Stimulated activated CD8-positive, alpha-beta memory T cell treated with anti-CD3 and anti-CD28 coated beads, Interleukin-7, amount 100 ng/mL, for 1 hour (primary cell): ENCODE measurements at regions not wholly inside any gene's neighbourhood (a gene's known extent, or its start where the extent isn't known, plus 50 kb on each side); places are given as distances from the start of the nearest gene placed in this dataset.
"Not testable (repeated sequence)": the region's sequence is repeated elsewhere in the genome, so short reads cannot be mapped to it uniquely, and the experiment has no call there.

Experiments
- DNase-seq, 2 donors: peaks; one replicate each; pipeline ENCODE4 v3.0.0-alpha.2; 2020; ENCODE audit warnings: low read depth in 2 of 2

DNA sequence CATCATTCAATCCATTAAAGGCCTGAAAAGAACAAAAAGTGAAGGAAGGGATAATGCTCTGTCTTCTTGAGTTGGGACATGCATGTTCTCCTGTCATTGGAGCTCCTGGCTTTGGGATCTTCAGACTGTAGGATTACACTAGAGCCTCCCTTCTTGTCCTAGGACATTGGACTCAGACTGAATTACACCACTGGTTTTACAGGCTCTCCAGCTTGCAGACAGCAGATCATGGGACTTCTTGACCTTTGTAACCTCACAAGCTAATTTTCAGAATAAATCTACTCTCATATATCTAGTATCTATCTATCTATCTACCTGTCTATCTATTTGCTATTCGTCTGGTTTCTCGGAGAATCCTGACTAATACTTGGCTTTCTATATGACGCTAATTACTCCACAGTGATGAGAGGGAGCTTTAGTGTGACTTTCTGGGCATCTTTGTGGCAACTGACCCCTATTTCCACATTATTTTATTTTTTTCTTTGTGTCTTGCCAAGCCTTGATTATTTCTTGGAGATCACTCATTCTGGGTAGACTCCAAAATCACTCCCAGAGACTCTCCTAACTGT is 151.9 kb upstream of the ZNF184 start:
- no peak for DNase-seq

DNA sequence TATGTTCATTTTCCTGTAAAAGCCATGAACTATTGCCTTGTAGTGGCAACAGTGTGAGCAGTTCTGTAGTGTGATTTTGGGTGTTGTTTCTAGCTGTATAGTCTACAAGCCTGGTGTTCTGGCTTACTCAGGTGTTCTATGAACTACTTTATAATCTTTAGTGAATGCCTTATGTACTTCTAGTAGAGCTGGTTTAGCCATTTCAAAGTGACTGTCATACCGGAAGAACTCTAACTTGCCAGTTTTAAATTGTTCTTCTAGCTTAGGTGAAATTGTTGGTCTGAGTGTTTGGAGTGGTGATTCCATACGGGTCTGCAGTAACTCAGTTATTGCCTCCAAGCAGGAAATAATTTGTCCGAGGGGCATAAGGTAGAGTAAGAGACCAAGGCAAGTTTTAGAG is 150.2 kb upstream of the ZNF184 start:
- DNase-seq = no peak

DNA sequence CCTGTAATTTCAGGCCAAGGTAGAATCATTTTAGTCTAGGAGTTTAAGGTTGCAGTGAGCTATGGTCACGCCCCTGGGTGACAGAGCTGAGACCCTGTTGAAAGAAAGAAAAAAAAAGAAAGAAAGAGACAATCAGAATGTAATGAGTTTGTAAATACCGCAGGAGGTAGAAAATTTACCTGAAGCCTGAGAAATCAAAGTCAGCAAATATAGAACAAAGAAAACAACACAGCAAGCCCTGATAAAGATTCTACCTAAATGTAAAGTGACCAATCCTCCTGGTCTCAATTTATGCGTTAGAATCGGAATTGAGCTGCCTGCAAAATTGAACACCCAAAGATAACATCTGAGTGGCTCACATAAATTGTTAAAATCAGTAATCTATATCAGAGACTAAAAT is 146.5 kb upstream of the ZNF184 start:
- no peak for DNase-seq

DNA sequence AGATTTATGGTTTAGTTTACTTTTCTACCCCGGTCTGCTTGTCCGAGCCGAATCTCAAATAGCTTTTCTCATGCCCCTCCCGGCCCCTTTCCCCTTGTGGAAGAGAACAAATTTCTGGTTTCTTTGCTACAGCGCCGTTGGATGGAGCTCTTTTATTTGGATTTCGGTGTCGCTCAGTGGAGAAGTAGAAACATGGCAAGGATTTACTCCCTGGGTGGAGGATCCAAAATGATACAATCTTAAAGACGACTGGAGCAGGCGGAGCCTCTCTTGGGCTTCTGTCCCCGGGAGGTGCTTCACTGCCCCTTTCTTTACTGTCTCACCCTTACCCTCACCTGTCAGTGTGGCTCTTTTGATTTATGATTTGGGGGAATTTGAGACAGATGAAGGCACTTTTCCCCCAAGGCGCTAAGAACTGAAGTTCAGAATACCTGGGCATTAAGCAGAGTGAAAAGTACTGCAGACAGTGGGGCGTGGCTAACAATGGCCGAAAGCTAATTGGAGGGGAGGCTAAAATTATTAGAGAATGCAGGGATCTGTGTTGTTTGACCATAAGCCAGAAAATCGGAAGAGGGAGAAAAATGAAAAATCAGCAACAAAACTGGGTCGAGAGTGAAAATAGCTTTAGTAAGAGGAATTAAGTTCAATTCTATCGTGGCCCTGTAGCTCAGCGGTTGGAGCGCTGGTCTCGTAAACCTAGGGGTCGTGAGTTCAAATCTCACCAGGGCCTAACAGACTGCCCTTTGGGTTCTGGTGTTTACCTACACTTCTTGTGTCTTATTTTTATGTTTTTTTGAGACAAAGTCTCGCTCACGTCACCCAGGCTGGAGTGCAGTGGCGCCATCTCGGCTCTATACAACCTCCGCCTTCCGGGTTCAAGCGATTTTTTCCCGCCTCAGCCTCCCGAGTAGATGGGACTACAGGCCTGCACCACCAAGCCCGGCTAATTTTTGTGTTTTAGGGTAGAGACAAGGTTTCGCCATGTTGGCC is 145.1 kb upstream of the ZNF184 start:
- DNase-seq = no peak

DNA sequence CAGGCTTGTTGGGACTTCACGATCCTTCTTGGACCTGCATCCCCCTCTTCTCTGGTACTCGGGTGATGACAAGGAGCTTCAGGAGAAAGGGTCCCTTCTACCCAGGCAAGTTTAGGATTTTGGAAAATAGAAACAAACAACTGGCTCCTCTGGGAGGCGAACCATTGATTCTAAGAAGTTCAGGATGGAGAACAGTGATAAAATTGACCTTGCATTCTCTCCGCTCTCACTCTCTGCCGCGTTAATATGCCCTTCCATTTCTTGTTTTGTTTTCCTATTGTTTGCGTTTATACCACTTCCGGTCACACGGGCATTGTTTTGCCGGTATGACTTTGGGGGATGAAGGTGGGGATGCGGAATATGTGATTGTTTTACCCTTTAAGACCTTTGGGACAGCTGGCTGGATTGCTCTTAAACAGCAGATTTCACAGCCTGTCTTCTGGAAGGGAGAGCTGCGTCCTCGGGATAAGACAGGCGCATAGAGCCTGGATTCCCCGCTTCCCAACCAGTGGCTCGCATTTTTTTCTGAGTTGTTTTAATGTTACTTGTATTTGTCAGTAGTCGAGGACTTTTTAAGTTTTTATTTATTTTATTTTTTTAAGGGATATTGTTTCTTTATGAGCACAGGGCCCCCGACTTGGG is 144.3 kb upstream of the ZNF184 start:
- no peak for DNase-seq

DNA sequence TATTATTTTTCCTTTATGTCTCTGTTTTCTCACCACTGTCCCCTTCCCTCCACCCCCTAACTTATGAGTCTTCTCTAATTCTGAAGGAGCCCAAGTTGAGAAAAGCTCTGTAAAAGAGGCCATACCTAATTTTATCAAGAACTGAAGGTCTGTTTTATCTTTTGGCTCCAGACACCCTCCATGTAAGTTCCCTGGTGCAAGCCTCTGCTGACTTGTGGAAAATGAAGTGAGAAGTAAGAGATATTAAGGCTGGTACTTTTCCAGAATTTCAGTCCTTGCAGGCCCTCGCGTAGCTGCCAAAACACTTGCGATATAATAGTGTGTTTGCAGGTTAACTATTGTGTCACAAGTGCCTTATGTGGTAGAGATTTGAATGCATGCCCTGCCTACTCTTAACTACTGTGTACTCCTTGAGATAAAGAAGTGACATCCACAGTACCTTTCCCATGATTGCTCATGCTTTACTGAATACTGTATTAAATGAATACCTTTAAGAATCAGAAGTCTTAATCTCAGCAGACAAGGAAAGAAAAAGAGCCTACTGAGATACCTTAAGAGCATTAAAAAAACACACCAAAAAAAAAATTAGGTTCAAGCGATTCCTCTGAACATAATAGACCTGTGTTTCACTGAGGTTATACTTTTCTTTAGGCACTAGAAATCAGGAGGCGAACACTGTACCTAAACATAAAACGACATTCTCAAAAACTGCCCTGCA is 143.6 kb upstream of the ZNF184 start:
- no peak for DNase-seq

DNA sequence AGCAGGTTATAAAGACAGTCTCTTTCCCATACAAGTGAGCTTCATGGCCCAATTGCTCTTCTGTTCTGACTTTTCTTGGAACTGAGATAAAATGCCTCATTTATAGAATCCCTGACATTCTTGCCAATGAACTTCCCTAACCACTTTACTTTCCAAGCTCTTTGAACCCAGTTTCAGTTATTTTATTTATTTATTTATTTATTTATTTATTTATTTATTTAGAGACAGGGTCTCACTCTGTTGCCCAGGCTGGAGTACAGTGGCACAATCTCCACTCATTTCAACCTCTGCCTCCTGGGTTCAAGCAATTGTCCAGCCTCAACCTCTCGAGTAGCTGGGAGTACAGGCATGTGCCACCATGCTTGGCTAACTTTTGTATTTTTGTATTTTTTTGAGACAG is 138.5 kb upstream of the ZNF184 start:
- DNase-seq = no peak

DNA sequence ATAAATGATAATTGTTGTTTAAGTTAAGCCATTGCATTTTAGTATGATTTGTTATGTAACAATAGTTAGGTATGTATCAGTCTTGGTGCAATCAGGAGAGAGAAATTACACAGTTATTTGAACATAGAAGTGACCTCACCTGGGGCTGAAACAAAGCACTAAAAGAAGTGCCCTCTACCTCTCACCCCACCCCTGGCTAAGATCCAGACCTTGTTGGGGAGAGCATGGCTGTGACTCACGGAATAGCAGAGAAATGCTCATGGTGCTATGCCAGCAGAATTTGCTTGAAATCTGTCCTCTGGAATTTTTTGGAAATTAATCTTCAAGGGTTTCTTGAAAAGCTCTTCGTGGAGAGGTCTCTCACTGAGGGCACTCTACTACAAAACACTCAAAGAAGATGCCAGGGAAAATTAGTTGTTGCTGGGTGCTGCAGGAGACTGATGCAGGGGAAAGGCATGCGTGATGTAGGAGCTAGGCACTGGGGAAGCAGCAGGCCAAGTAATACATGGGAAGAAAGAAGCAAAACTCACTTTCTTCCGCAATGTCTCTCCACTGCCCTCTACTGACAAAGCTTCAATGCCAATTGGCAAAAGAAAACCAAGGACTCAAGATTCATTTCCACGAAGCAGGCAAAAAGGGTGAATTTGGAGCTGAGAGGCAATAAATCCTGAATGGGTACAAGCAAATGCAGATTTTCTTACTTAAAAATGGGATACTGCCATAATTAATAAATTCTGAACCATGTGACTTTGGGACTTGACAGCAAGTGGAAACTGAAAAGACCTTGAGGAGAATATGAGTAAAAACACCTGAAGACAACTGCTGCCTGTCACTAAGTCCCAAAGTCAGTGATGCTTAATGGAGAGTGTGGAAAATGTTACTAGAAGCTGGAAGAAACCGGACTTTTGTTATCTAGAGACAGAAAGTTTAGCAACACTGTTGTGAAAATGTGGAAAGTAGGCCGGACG is 136.3 kb upstream of the ZNF184 start:
- no peak for DNase-seq

DNA sequence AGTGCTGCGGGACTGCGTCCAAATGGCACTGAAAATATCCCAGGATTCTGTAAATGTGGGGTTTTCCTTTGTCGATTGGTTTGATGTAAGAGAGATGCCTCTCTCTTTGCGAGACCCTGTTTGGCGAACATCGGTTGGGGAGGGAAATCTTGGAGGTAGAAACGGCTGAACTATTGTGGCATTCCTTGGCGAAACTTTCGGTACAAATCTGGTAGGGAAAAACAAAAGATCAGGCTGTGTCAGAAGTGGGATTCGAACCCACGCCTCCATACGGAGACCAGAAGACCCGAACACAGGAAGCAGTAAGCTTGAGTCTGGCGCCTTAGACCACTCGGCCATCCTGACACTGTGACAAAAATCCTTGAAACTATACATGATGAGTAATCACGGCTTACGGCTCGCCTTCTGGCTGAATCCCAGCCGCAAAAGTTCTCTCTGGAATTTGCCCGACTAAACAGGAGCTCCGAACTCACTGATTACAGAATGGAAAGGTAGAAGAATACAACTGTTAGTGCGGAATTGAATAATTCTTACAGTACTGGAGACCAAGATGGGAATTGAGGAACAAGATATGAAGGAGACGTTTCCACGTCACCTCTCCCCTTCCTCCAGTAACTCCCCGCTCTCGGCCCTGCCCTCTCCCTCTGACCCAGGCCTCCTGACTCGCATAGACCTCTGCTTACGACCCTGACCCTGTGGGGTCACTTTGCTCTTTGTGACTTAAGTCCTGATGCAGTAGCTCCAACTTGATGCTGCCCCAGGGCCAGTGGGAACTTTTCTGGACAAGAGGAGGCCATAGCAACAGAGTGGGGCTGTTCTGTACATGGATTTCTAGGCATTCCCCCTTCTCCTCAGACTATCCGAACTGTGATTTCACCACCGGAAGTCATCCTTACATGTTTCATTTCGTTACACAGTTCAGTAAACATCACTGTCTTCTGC is 132.8 kb upstream of the ZNF184 start:
- no peak for DNase-seq

DNA sequence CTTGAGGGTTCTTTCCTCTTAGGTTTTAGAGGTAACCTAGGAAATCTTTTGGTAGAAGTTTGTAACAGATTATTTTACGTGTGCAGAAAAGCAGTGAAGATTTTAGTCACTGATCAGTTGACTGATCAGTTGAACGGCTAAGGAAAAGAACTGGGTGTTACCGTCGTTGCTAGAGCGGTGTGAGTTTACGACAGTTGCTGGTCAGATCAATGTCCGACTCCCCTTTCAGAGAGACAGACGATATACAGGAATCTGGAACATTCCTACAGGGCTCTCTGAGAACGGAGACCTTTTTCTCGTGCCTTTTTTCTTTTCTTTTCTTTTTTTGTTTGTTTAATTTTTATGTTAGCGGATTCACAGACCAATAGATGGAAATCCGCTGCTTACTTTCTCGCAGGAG is 132.1 kb upstream of the ZNF184 start:
- DNase-seq = no peak

DNA sequence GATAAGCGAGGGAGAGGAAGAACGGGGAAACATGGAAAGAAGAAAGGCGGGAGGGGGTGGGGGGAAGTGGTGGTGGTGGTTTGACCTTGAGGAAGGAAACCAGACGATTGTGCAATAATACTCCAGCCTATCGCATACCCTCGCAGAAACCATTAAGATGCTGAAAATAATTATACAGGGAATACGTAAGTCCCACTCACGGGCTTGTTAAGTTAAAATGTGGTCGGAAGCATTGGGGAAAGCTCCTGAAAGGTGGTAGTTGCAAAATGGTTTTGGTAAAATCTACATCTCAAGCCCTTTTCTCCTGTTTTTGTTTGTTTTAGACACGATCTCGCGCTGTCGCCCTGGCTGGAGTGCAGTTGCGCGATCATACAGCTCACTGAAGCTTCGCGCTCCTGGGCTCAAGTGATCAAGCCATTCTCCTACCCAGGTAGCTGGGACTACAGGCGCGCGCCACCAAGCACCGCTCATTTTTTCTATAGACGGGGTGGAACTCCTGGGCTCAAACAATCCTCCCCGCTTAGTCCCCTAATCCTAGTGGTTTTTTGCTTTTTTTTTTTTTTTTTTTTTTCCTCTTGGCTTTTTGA is 128.9 kb upstream of the ZNF184 start:
- DNase-seq = no peak

DNA sequence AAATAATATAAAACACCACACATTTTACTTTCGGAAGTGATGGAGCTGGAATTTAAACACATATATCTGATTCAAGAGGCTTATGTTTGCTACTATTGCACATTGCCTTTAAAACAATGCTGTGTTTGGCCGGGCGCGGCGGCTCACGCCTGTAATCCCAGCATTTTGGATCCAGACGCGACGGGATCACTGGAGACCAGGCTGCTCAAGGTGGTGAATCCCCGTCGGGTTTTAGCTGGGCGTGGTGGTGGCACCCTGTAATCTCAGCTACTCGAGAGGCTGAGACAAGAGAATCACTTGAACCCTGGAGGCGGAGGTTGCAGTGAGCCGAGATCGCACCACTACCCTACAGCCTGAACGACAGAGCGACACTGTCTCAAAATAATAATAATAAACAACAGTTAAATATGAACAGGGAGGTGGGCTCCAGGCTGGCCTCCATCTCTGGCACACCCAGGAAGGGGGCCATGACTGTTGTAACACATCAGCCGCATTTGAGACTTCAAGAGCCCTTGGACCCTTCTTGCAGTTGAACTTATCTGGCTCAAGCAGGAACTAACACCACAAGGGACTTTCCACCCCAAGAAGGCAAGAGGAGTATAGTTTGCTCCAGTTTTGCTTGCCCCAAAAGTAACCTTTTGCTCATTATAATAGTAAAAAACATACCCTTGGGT is 127.1 kb upstream of the ZNF184 start:
- DNase-seq = no peak

DNA sequence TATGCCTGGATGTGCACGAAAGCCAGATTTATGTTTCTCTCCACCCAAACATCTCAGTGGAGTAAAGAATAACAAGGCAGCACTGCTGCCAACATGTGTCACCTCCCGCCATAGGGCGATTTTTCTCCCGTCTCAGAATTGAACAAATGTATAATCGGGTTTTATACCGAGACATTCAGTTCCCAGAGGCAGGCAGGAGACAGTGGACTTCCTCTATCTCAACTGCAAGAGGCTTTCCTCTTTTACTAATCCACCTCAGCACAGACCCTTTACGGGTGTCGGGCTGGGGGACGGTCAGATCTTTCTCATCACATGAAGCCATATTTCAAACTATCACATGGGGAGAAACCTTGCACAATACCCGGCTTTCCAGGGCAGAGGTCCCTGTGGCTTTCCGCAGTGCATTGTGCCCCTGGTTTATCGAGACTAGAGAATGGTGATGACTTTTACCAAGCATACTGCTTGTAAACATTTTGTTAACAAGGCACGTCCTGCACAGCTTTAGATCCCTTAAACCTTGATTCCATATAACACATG is 124.2 kb upstream of the ZNF184 start:
- DNase-seq = not testable (repeated sequence)

DNA sequence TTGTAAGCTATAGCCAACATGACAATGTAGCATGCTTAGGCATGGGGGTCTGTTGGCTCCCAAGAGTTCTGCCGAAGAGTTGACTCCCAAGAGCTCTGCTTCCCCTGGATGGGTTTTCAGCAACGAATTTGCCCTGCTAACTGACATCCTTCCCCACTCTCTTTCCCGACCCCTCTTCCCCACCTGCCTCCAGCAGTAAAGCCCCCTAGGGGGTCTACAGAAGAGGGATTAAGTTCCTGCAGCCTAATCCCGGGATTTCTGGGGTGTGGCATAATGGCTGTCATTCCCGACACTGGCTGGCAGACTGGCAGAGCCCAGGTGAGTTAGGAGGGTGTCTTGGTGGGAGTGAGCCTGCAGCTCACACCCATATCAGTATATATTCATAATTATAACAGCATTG is 121.0 kb upstream of the ZNF184 start:
- no peak for DNase-seq

DNA sequence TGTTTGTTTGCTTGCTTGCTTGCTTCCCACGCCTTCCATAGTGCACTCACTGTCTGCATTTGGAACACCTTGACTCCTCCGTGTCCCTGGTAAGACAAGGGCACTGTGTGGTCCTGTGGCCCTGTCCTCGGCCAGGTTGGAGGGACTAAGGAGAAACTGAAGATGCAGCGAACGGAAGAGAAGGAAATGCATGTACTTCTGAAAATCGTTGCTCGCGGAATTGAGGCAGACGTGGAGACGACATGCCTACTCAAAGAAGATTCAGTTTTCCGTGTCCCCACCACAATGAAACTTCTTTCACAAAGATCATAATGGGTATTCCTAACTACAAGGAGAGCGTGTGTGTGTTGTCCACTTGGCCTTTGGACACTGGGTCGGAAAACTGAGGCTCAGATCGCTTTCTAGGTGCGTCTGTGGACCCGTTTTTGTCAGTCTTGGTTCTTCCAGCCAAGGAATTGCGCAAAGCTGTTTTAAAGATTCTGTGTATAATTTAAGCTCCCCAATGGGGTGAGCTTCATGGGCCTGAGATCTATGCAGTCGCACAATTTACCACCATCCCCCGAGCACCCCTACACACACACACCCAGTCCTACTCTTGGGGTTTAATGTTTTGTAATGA is 120.4 kb upstream of the ZNF184 start:
- no peak for DNase-seq

DNA sequence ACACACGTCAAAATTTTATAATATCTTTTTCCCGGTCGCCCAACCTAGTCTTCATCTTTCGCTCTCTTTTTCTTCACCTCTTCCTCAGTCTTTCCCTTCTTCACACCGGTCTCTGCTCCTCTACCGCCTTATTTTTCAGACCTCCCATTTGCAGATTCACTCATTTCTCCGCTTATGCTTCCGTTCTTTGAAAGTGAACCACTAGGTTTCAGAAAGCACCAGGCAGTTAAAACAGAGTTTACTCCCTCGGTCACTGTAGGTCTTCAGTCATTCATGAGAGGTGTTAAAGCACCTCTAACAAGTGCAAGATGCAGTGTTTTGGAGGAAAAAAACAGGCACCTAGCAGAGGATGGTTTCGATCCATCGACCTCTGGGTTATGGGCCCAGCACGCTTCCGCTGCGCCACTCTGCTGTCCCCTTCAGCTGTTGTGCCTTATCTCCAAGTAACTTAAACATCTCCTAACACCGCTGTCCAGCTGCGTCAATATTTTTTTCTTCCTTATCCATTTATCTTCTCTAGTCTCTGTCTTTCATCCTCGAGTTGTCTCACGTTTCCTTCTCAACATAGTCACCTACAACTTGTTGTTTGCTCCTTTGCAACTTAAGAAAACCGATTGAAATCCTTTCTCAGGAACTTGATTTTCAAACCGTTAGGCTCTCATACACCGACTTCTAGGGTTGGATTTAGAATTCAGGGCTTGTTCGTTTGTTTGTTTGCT is 119.7 kb upstream of the ZNF184 start:
- no peak for DNase-seq

DNA sequence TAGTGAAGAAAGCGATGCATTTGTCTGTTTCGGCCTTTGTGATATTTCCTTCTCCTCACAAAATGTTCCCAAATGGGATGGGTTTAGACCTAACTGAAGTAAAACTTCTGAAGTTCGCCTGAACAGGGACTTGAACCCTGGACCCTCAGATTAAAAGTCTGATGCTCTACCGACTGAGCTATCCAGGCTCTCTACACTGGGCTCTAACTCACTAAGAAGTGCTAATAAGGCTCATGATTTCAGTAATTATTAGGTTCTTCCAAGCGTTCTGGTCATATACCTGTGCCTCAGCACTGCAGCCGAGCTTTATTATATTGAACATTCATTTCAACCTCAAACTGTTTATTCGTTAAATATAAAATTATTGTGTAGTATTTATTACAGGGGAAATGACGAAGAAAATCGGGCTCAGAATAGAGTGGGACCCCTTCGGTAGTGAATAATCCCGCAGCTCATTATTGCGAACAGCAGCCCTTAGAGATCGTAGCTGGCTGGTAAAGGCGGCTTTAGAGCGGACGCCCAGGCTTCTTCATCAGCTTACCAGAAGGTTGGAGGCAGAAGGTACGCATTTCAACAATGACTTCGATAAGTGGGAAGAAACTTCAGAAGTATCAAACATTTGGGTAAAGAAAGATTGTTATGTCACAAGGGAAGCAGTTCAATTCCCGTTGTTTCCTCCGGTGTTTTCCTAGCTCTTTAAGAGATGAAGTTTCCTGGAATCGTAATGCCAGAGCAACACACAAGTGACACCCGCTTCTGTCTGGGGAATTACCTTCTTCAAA is 119.0 kb upstream of the ZNF184 start:
- no peak for DNase-seq
